Left cardiac atrium (tissue), 4 donors: ENCODE measurements at regions not wholly inside any gene's neighbourhood (a gene's known extent, or its start where the extent isn't known, plus 50 kb on each side); places are given as distances from the start of the nearest gene placed in this dataset.

Experiments
- ATAC-seq, 2 donors: fragments of 200-7000 bp; cut with Tn5 transposase; one replicate each; pipeline ENCODE4 v1.9.1; 2020; ENCODE audit warnings: mild to moderate bottlenecking in 2 of 2, moderate library complexity in 2 of 2
- DNase-seq: peaks from one replicate; pipeline ENCODE4 v3.0.0-alpha.2; 2020
- intact Hi-C, 2 donors: fragments of 100-400 bp; cut with DNase I; formaldehyde crosslinking; loops; one replicate each; pipeline versions ENCODE4 v1.14.1 to v1.15.1; 2022 to 2023
- donor health status: DM: no; HTN: yes; CAD: no.
- donor health status: DM: no; HTN: yes; CAD: no; lungs with severe emphysema.
- donor health status: DM: yes; HTN: yes; CAD: no.
- donor health status: Dilated cardiomyopathy.

DNA sequence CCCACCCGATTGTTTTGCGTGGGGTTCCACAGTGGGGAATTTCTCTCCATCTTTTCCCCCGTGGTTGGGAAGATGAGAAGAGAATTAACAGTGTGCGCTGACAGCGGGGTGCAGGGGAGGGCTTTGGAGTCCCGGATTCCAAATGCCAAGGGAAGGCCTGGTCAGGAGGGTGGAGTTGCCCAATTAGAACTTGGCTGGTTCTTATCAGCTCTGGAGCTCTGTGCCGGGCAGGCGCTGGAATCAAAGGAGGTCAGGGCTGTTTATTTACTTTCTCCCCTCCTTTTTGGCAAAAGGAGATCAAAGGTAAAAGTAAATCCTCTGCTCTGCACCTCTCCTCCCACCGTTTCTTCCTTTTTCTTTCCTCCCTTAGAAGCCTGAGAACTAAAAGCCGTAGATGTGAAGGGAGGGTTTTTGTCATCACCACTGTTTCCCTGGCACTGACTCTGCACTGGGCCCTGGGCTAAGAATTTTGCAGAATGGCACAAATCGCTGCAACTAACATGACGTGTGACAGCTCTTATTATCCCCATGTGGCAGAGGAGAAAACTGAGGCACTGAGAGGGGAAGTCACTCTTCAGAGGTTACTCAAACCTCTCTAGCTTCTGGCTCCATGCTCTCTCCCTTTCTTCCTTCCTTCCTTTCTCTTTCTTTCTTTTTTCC is 95.2 kb upstream of the ZNF716 start:
- peak; percentile 91 to 96 for ATAC-seq
- intact Hi-C loops: loop anchor here in 1 of 2 donors (10.0 kb wide), 1 partner anchor 50 kb away; no protein-coding TSS in a partner anchor
- DNase-seq: peak; percentile 29

DNA sequence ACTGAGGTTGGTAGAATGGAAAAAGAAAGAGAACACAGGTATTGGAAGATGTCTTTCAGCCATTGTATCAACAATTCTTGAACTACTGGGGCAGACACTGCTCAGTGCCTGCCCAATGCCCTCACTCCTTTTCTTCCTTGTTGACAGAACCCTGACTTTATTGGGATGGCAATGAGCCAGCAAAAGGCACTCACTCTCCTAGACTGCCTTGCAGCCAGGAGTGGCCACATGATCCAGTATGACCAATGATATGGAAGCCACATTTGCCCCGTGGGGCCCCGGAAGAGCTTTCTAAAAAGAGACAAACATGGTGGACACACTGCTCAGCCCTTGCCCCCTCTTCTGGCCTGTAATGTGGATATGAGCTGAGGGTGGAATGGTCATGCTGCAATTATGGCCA is 88.6 kb upstream of the ZNF716 start:
- intact Hi-C loops: no loop called here
- DNase-seq: no peak
- peak in 1 of 2 donors; percentile 12 for ATAC-seq

DNA sequence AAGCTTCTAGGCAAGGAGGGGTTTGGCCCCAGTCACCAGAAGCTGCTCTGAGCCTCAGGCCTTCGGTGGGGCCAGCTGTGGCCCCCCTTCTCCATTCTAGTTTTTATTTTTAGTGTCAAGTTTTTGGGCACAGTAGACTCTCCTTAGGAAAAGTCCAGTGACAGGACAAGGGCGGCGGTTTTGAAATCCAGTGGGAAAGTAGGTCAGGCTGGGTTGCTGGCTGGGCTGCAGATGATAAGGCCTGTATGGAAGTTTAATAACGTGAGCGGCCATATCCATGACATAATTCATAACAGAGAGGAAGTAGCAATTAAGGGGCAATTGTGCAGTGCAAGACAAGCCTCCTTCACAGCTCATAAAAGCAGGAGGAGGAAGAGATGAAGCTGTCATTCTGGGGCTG is 87.1 kb upstream of the ZNF716 start:
- DNase-seq (no peak), ATAC-seq (peak in 1 of 2 donors; percentile 23)
- intact Hi-C loops: no loop called here

- ATAC-seq (no peak), DNase-seq (no peak)
- intact Hi-C loops: no loop called here
These were observed 86.7 kb upstream of the ZNF716 start for GRCh38 chr7:57363321-57363720.

DNA sequence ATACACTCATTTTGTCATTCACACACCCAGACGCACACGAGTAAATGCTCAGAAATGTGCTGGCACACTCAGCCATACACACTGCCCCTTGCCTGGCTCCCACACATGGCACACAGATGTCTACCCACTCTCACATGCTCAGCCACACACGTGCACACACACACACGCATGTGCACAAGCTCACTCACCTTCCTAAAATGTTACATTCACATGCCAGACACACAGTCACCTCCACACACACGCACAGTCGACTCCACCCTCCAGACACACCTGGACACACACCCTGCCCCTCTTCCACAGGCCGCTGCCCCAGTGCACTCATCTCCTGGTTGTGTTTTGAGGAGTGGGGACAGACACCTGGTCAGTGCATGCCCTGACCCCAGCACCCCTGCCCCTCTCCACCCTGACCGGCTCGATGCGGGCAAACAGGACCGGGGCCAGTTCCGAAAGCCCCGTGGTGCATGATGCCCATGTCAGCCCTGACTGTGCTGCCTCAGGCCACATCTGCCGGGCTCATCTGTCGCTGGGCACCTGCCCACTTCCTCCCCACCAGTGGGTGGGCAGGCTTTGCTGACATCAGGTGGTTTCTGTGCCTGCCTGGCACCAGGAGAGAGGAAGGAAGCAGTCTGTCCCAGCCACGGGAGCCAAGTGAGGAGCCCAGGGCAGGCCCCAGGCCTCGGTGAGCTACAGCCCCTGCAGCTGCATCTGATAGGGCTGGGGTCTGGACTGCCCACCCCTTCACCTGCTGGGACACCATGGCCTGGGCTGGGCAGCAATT is 84.9 kb upstream of the ZNF716 start:
- ATAC-seq: no peak
- DNase-seq: no peak
- intact Hi-C loops: no loop called here

GRCh38 chr7:57367171-57367570 is 82.8 kb upstream of the ZNF716 start:
- DNase-seq: no peak
- no peak for ATAC-seq
- intact Hi-C loops: no loop called here

DNA sequence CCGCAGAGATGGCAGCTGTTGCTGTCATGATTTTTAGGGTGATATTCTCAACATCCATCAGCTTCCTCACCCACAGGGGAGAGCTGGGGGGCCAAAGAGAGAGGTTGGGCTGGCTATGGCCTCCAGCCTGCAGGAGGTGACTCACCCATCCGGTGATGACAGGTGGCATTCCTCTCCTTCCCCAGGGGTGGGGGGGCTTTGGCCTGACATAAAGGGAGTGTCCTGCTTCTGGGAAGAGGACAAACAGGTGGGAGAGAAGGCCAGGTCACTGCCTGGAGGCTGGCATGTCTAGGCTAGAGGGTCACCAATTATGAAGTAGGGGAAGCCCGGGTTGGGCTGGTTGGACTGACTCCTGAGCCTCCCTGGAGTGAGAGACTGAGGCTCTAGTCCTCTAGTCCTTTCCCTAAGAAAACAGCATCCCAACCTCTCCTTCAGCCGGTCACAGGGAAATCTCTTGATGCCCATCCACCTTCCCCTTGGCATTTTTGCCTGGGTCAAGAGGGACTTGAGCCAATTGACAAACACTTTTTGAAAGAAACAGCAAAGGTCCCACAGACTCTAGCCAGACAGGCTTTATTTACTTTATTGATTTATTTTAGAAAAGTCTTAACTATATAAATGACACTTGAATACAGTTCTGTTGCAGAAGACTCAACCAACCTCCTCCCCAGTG is 79.8 kb upstream of the ZNF716 start:
- intact Hi-C loops: no loop called here
- no peak for DNase-seq
- peak in 1 of 2 donors; percentile 22 for ATAC-seq

GRCh38 chr7:57370739-57371098 is 79.3 kb upstream of the ZNF716 start:
- ATAC-seq (no peak), DNase-seq (no peak)
- intact Hi-C loops: no loop called here

DNA sequence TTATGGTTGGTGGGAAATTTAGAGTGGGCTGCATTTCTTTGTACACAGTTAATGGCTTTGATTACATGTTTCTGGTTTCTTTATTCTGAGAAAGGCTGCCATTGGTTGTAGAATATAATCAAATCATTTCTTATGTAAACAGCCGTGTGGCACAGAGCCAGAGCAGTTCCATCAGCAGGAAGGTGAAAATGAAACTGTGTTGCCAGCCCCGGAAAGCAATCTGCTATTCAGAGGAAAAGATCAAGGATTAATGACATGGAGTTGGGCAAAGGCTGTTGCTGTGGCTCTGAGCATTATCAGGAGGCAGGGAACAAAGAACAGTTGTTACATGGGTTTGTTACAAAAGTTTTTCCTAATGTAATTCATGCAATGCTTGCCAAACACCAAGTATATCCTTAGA is 74.2 kb upstream of the ZNF716 start:
- ATAC-seq: no peak
- no peak for DNase-seq

DNA sequence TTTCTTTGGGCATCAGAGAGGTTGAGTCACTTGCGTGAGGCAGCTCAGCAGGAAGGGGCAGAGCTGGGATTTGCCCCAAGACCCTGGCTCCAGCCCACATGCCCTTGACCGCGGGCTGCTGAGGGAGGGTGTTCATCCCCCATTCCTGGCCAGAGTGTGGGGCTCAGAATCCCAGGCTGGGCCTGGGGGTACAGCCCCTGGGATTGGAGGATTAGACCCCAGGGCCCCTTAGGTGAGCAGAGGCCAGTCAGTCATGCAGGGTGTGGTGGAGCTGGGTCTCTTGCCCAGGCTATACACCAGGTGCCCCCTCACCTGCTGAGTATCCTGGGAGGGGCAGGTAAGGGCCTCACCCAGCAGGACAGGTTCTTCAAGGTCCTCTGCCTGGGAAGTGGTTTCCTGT is 68.4 kb upstream of the ZNF716 start:
- ATAC-seq: no peak
- intact Hi-C loops: no loop called here
- no peak for DNase-seq

More for the DNA sequence above, 74.2 kb upstream of the ZNF716 start:
- intact Hi-C loops: no loop called here

DNA sequence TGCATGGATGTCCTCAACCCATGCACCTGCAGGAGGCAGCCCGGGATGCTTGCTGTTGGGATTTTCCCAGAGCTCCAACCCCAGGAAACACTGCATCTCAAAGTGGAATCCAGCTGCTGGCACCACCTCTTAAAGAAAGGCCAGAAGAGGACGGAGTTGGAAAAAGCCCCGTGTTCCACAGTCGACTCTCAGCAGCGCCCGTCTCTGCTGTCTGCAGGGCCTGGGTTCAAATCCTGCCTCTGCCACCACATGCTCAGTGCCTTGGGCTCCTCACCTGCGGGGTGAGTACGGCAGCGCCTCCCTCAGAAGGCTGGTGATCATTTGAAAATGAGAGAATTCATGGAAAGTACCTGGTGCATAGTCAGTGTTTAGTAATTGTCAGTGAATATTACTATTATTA is 65.6 kb upstream of the ZNF716 start:
- DNase-seq (no peak), ATAC-seq (no peak)

GRCh38 chr7:57385668-57386067 is 64.3 kb upstream of the ZNF716 start:
- no peak for DNase-seq
- no peak for ATAC-seq
- intact Hi-C loops: no loop called here

More for the DNA sequence above, 65.6 kb upstream of the ZNF716 start:
- intact Hi-C loops: no loop called here

DNA sequence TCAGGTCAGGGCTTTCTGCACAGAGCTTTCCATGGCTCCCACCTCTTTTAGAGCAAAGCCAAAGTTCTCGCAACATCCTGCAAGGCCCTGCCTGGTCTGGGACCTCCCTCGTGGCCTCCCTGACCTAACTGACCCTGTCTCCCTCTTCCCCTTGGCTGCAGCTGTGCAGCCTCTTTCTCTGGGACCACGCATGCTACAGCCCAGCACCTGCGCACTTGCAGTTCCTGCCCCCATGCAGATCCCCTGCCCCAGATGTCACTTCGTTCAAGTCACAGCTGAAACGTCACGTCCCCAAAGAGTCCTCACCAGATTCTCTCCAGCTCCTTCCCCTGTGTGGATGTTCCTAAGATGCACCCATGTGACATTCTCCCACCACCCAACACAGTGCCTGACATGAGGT is 61.2 kb upstream of the ZNF716 start:
- intact Hi-C loops: no loop called here
- DNase-seq: no peak
- no peak for ATAC-seq

- no peak for DNase-seq
- no peak for ATAC-seq
- intact Hi-C loops: no loop called here
These were observed 51.4 kb upstream of the ZNF716 start for GRCh38 chr7:57398548-57398947.

DNA sequence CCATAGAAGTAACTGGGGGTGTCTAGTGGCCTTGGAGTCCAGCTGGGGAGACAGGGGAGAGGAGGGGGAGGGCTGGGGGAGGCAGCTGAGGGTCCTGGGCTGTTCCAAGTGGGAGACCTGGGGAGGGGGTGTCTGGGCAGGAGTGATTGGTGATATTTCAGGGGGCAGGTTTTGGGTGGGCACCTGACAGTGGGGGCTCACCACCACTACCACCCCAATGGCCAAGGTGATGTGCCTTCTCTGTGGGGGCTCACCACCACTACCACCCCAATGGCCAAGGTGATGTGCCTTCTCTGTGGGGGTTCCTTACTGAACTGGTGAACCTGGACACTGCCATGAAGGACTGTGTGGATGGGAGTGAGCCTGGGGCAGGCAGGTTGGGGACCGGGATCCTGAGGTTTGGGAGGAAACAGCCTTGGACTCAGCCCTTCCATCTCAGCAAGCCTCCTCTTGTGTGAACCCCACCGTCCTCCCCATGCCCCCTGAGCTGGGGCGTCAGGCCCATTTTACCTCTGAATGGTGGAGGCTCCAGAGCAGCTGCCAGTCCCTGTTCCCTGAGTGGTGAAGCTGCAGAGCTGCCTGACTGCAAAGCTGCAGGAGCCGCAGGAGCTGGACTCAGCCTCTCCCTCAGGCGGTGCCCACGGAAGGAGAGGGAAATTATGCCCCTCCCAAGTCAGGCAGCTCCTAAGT is 50.6 kb upstream of the ZNF716 start:
- intact Hi-C loops: no loop called here
- ATAC-seq (no peak), DNase-seq (no peak)

- DNase-seq: no peak
- no peak for ATAC-seq
- intact Hi-C loops: loop anchor here in 1 of 2 donors (10.0 kb wide), 1 partner anchor 45 kb away; no protein-coding TSS in a partner anchor
These were observed 50.0 kb upstream of the ZNF716 start for GRCh38 chr7:57399972-57400371.
